Heart left ventricle (tissue), 13 donors: ENCODE measurements at regions not wholly inside any gene's neighbourhood (a gene's known extent, or its start where the extent isn't known, plus 50 kb on each side); places are given as distances from the start of the nearest gene placed in this dataset.

ENCODE experiments used
- CTCF ChIP-seq, 12 donors: fragments of 200-600 bp; sonication (generic) in 4 of 12; IDR thresholded peaks; one replicate each; pipeline versions ENCODE4 v1.5.0 to v1.8.0; 2018 to 2022; ENCODE audit warnings: antibody characterized with exemption in 12 of 12, mild to moderate bottlenecking in 5 of 12
- POLR2A ChIP-seq, 2 donors: fragments of 450-650 bp; IDR thresholded peaks; one replicate each; pipeline ENCODE4 v1.6.1; 2017; ENCODE audit warnings: antibody characterized with exemption in 2 of 2, mild to moderate bottlenecking in 2 of 2, moderate library complexity in 2 of 2
- donor health status: ischemic (EF 13 %, LVEDD 7.1; RV severe dilation, severe dysfunction).
- donor health status: DM: no; HTN: yes; CAD: no.
- donor health status: DM: no; HTN: no; CAD: no.
- donor health status: ischemic (EF 25% LVEDD 6.9; RV normal size, moderate dysfunction).
- donor health status: ischemic (EF 25% LVEDD 5.7; RV mildly dilated, moderate dysfunction).
- donor health status: ischemic (EF 35%, LVEDD 5.7; RV mildly dilated, moderate dysfunction).
- donor health status: nonischemic (EF 11% LVEDD 7.7; RV severe dilation, severe dysfunction).
- donor health status: DM: yes; HTN: yes; CAD: no.
- donor health status: PGD.
- donor health status: ischemic (EF 29% LVEDD 5.4; RV normal size, mild dysfunction).
- donor health status: nonischemic (EF 23%, LVEDD 6.1; RV moderate dilation, normal function).

DNA sequence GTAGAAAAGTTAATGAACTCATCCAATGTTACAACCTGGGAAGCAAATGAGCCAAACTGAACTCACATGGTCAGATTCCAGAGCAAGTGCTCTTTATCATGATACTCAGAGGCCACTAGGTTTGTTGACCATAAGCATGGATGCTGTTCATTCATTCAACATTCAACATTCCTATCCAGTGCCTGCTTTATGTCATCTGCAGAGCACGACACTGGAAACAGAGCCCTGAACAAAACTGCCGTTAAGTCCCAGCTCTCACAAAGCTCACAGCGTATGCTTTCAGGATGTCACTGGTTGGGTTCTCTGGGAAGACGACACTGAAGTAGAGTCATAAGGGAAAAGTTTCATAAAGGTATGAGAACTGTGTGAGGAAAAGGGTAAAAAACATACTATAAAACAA is 105.8 kb upstream of the TRIM77 start:
- TF ChIP-seq CTCF (IDR thresholded peaks at IDR 0.05) (no peak), POLR2A (IDR thresholded peaks at IDR 0.05) (no peak)
